Iris pigment epithelial cell (primary cell): ENCODE measurements at regions not wholly inside any gene's neighbourhood (a gene's known extent, or its start where the extent isn't known, plus 50 kb on each side); places are given as distances from the start of the nearest gene placed in this dataset.

Experiments used
- DNase-seq: peaks from one replicate; pipeline ENCODE4 v3.0.0-alpha.2; 2011; ENCODE audit warnings: low read depth

GRCh38 chr1:47554082-47554481 lies 116.2 kb downstream of the FOXD2 start:
- no peak for DNase-seq

GRCh38 chr1:47554901-47555300 lies 117.1 kb downstream of the FOXD2 start:
- peak; percentile 78 for DNase-seq

GRCh38 chr1:47555306-47555705 lies 117.5 kb downstream of the FOXD2 start:
- DNase-seq, result no peak

- peak; percentile 31 for DNase-seq
Observed at GRCh38 chr1:47555841-47556560, 118.2 kb downstream of the FOXD2 start.

GRCh38 chr1:47557066-47557465 lies 119.2 kb downstream of the FOXD2 start:
- DNase-seq, result no peak

- peak; percentile 40 for DNase-seq
Observed at GRCh38 chr1:47558601-47559593, 121.1 kb downstream of the FOXD2 start.

- DNase-seq, result no peak
Observed at GRCh38 chr1:47559944-47560695, 122.3 kb downstream of the FOXD2 start.

- no peak for DNase-seq
Observed at GRCh38 chr1:47561523-47562007, 123.7 kb downstream of the FOXD2 start.

GRCh38 chr1:47562147-47562546 lies 124.3 kb downstream of the FOXD2 start:
- no peak for DNase-seq

GRCh38 chr1:47562799-47563198 lies 125.0 kb downstream of the FOXD2 start:
- DNase-seq, result no peak

GRCh38 chr1:47563201-47563600 lies 125.4 kb downstream of the FOXD2 start:
- no peak for DNase-seq

GRCh38 chr1:47564570-47564969 lies 126.7 kb downstream of the FOXD2 start:
- DNase-seq, result no peak

GRCh38 chr1:47565092-47565491 lies 127.2 kb downstream of the FOXD2 start:
- DNase-seq, result no peak

- no peak for DNase-seq
Observed at GRCh38 chr1:47565676-47566075, 127.8 kb downstream of the FOXD2 start.

GRCh38 chr1:47568763-47569162 lies 130.9 kb downstream of the FOXD2 start:
- DNase-seq, result peak; percentile 42

- DNase-seq, result no peak
Observed at GRCh38 chr1:47569261-47569660, 131.4 kb downstream of the FOXD2 start.

- DNase-seq, result peak; percentile 99
Observed at GRCh38 chr1:47569681-47570470, 132.0 kb downstream of the FOXD2 start.

- no peak for DNase-seq
Observed at GRCh38 chr1:47571161-47571560, 133.3 kb downstream of the FOXD2 start.

GRCh38 chr1:47571952-47572351 lies 134.1 kb downstream of the FOXD2 start:
- no peak for DNase-seq

GRCh38 chr1:47572731-47573430 lies 135.0 kb downstream of the FOXD2 start:
- no peak for DNase-seq
